Activated CD8-positive, alpha-beta memory T cell treated with anti-CD3 and anti-CD28 coated beads, Interleukin-2, amount 10 ng/mL, durations not matched to agents 7 days and 5 days (primary cell): ENCODE measurements at regions not wholly inside any gene's neighbourhood (a gene's known extent, or its start where the extent isn't known, plus 50 kb on each side); places are given as distances from the start of the nearest gene placed in this dataset.
"Not testable (repeated sequence)": the region's sequence is repeated elsewhere in the genome, so short reads cannot be mapped to it uniquely, and the experiment has no call there.

Experiments used
- ATAC-seq: fragments of 150-1000 bp; cut with Tn5 transposase; one replicate; pipeline ENCODE4 v1.10.0; 2021; ENCODE audit warnings: moderate library complexity
- CTCF ChIA-PET: fragments of 350-600 bp; sonication (Branson Sonifier 250); formaldehyde crosslinking; loops from one replicate; lab custom pipeline; 2021; ENCODE audit warnings: antibody characterized with exemption; lab: Charles Lee
- DNase-seq: peaks from one replicate; pipeline ENCODE4 v3.0.0-alpha.2; 2020
- H3K27ac Mint-ChIP-seq: one replicate; pipeline ENCODE4 v1.8.0; 2021; ENCODE audit warnings: mild to moderate bottlenecking, mixed read lengths
- H3K27me3 Mint-ChIP-seq: one replicate; pipeline ENCODE4 v1.8.0; 2021; ENCODE audit warnings: mixed read lengths
- H3K36me3 Mint-ChIP-seq: one replicate; pipeline ENCODE4 v1.8.0; 2021; ENCODE audit warnings: mild to moderate bottlenecking, mixed read lengths
- H3K4me1 Mint-ChIP-seq: one replicate; pipeline ENCODE4 v1.8.0; 2021; ENCODE audit warnings: mixed read lengths
- H3K4me3 Mint-ChIP-seq: one replicate; pipeline ENCODE4 v1.8.0; 2021; ENCODE audit warnings: mild to moderate bottlenecking, moderate library complexity, mixed read lengths
- H3K9me3 Mint-ChIP-seq: one replicate; pipeline ENCODE4 v1.8.0; 2022; ENCODE audit warnings: low read depth, mixed read lengths

DNA sequence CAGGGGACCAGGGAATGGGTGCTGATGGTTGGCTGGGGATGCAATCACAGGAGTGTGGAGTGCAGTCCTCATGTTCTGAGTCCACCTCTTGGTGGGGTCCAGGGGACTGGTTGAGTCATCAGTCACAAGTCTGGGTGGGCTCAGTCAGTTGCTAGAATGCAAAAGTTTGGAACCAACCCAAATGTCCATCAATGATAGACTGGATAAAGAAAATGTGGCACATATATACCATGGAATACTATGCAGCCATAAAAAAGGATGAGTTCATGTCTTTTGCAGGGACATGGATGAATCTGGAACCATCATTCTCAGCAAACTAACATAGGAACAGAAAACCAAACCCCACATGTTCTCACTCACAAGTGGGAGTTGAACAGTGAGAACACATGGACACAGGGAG lies 199.0 kb upstream of the PITRM1 start:
- H3K27ac Mint-ChIP-seq, H3K4me3 Mint-ChIP-seq, H3K4me1 Mint-ChIP-seq, ATAC-seq, CTCF ChIA-PET, H3K9me3 Mint-ChIP-seq, H3K27me3 Mint-ChIP-seq, H3K36me3 Mint-ChIP-seq, DNase-seq: not testable (repeated sequence)

DNA sequence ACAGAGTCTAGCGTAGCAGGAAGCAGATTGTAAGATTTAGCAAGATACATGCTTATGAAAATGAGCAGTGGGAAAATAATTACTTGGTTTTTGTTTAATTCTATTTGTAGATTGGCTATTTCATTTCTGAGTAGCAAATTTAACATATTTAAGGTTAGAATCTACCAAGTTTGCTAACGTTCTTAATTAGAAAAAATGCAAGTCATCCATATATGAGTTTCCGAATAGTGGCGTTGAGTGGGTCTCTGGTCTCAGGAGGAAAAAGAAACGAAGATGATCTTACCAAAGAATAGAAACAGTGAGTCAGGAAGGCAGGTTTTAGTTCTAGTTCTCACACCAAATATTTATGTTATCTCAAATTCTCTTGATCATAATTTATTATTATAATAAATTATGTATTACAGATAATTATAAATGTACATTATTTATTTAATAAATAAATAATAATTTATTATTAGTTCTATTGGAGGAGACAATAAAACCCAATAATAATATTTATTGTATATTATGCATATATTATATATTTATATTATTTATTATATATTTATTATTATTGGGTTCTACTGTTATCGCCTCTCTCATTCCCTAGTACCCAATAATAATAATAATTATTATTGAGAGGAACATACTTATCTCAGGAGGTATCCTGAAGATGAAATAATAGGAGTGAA lies 194.3 kb upstream of the PITRM1 start:
- H3K27ac Mint-ChIP-seq: no peak overlapping the region
- H3K4me3 Mint-ChIP-seq: no peak overlapping the region
- DNase-seq (no peak), ATAC-seq (no peak)
- CTCF ChIA-PET: no interaction called here
- H3K27me3 Mint-ChIP-seq: no peaks in the 10 kb centered on the region
- H3K9me3 Mint-ChIP-seq: peaks cover 2% of the 10 kb centered on the region
- no peaks in the 10 kb centered on the region for H3K4me1 Mint-ChIP-seq
- no peaks in the 10 kb centered on the region for H3K36me3 Mint-ChIP-seq

DNA sequence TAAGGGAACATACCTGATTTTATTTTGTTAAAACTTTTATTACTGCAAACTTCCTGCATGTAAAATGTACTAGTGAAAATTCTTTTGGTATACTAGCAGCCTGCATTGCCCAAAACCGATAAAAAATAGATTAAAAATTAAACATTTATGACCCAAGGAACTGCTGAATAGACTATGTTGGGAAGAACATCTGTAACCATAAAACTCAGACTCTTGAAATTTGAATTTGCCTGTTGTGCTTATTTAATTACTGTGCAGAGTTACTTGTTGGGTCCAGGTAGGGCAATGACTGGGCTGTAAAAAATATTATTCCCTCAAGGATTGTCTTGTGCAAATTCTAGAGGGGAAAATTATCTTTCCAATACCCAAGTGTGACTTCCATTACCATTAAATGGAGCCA lies 193.5 kb upstream of the PITRM1 start:
- H3K9me3 Mint-ChIP-seq: peaks cover 2% of the 10 kb centered on the region
- no peaks in the 10 kb centered on the region for H3K27me3 Mint-ChIP-seq
- H3K4me1 Mint-ChIP-seq: no peaks in the 10 kb centered on the region
- ATAC-seq (no peak), DNase-seq (no peak)
- no peak overlapping the region for H3K4me3 Mint-ChIP-seq
- H3K36me3 Mint-ChIP-seq: no peaks in the 10 kb centered on the region
- CTCF ChIA-PET: no interaction called here
- H3K27ac Mint-ChIP-seq: no peak overlapping the region

DNA sequence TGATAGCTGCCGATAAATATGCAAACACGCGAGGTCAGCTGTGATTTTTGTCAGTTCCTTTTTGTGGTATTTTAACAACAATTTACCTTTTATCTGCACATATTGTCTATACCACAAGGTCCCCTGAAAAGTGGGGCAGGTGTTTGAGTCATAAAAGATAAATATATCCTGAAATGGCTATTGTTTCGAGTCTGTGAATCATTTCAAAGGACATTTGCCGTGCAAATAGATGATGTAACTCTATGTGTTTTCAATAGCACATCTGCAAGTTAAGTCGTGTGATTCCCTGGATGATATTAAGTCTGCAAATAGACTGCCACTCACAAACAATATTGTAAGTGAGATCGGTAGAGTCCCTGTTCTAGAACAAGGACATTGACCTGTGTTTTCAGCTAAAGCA lies 193.0 kb upstream of the PITRM1 start:
- Mint-ChIP-seq H3K27me3 (no peaks in the 10 kb centered on the region), H3K27ac (no peak overlapping the region)
- no peak for ATAC-seq

DNA sequence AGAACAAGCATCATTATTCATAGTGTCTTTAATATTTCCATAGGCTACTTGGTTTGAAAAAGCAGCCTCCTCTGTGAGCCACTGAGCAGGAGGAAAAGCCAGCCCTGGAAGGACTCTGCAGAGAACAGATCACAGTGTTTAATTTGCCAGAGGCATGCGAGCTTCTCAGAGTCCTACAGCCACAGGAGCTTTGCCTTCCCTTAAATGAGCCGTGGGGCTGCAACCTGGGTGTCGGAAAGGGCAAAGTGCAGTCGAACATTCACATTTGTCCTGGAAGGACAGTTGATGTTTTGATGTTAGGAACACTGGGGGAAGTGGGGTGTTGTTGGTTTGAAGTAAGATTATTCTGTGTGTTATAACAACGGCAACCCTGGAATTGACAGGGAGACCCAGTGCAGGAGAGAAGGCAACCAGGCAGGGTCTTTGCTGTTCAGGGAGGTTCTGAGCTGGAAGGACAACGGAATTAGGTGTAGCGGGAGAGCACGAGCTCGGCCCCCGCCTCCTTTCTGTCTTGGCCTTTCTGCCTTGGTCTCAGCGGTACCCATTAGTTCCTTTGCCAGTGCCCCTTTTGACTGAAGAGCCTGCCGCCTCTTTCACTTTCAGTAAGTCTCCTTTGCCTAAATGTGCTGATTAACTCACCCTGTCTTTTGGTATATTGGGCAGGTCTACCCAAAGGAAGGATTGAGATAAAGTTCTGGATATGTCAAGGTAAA lies 192.3 kb upstream of the PITRM1 start:
- CTCF ChIA-PET: no interaction called here
- ATAC-seq: no peak
- no peak overlapping the region for H3K27ac Mint-ChIP-seq
- no peak for DNase-seq
- H3K9me3 Mint-ChIP-seq: peaks cover 5% of the 10 kb centered on the region
- no peaks in the 10 kb centered on the region for H3K27me3 Mint-ChIP-seq
- no peak overlapping the region for H3K4me3 Mint-ChIP-seq
- H3K4me1 Mint-ChIP-seq: no peaks in the 10 kb centered on the region
- no peaks in the 10 kb centered on the region for H3K36me3 Mint-ChIP-seq

More for the DNA sequence above, 193.0 kb upstream of the PITRM1 start:
- Mint-ChIP-seq H3K36me3 (no peaks in the 10 kb centered on the region), H3K4me3 (no peak overlapping the region), H3K9me3 (peaks cover 5% of the 10 kb centered on the region), H3K4me1 (no peaks in the 10 kb centered on the region)
- no peak for DNase-seq
- CTCF ChIA-PET: no interaction called here

DNA sequence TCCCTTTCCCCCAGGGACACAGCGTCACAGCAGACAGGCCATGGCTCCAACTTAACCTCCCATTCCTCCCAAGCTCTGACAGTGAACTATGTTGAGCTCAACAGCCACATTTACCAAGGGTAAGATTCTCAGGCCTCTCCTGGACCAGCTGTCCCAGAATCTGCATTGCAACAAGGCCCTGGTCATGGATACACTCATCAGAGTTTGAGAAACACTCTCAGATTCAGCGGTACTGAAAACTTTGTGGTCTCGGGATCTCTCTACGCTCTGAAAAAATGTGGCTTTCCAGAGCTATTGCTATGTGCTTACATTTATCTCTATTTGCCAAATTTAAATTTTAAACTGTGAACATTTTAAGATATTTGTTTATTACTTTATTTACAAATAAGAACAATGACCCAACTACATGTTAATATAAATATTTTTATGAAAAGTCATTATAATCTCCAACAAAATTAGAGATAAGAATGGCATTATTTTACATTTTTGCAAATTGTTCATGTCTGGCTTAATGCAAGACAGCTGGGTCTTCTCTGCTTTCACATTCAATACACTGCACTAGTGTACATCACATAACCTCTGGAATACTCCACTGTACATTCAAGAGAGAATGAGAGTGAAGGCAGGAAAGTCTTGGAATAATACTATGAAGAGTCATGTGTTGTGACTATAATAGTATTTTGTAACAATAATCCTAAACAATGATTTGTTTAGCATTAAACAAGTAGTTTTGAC lies 190.9 kb upstream of the PITRM1 start:
- DNase-seq: no peak
- CTCF ChIA-PET: no interaction called here
- H3K27me3 Mint-ChIP-seq: no peaks in the 10 kb centered on the region

DNA sequence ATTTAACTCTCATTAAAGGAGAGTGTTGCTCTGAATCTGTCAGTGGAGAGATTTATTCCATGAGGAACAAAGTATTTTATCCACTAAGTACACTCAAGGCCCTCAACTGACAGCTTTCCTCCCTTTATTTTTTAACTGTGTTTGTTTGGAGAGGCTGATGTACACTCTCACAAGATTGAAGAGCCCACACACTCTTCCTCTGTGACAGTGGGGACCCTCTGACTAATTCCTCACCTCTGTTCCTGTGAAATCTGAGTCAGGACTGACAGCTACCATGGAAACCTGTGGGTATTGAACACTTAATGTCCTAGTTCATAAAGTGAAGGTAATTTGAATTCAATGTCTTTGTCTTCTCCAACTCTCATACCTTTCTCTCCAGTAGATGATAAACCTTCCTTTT lies 189.8 kb upstream of the PITRM1 start:
- H3K4me1 Mint-ChIP-seq: no peaks in the 10 kb centered on the region
- no peak overlapping the region for H3K27ac Mint-ChIP-seq
- DNase-seq (no peak), ATAC-seq (no peak)
- H3K27me3 Mint-ChIP-seq: no peaks in the 10 kb centered on the region
- H3K9me3 Mint-ChIP-seq: peaks cover 7% of the 10 kb centered on the region
- no peak overlapping the region for H3K4me3 Mint-ChIP-seq
- CTCF ChIA-PET: no interaction called here
- peaks cover 1% of the 10 kb centered on the region for H3K36me3 Mint-ChIP-seq

More for the DNA sequence above, 190.9 kb upstream of the PITRM1 start:
- peaks cover 1% of the 10 kb centered on the region for H3K36me3 Mint-ChIP-seq
- H3K4me1 Mint-ChIP-seq: no peaks in the 10 kb centered on the region
- H3K27ac Mint-ChIP-seq: no peak overlapping the region
- peaks cover 7% of the 10 kb centered on the region for H3K9me3 Mint-ChIP-seq
- H3K4me3 Mint-ChIP-seq: no peak overlapping the region
- no peak for ATAC-seq

DNA sequence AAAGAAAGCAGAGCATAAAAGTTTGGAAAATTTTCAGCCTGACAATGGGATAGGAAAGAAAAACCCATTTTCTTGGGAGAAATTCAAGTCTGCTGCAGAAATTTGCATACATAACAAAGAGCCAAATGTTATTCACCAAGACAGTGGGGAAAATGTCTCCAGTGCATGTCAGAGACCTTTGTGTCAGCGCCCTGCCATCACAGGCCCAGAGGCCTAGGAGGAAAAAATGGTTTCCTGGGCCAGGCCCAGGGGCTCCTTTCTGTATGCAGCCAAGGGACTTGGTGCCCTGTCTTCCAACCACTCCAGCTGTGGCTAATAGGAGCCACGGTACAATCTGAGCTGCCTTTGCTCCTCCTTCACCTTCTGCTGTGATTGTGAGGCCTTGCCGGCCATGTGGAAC lies 189.1 kb upstream of the PITRM1 start:
- DNase-seq (no peak), ATAC-seq (no peak)
- Mint-ChIP-seq H3K4me3 (no peak overlapping the region), H3K36me3 (peaks cover 1% of the 10 kb centered on the region), H3K27me3 (no peaks in the 10 kb centered on the region), H3K4me1 (no peaks in the 10 kb centered on the region), H3K9me3 (peaks cover 7% of the 10 kb centered on the region), H3K27ac (no peak overlapping the region)
- CTCF ChIA-PET: no interaction called here

DNA sequence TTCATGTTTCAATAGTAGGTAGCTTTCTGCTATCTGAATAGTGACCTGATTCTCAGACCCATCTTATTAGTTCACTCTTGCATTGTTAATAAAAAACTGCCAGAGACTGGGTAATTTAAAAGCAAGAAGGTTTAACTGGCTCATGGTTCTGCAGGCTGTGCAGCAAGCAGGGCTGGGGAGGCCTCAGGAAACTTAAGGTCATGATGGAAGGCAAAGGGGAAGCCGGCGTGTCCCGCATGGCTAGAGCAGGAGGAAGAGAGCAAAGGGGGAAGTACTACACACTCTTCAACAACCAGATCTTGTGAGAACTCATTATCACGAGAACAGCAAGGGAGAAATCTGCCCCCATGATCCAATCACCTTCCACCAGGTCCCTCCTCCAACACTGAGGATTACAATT lies 185.2 kb upstream of the PITRM1 start:
- H3K36me3 Mint-ChIP-seq: peaks cover 1% of the 10 kb centered on the region
- H3K27ac Mint-ChIP-seq: no peak overlapping the region
- no peak overlapping the region for H3K4me3 Mint-ChIP-seq
- DNase-seq (no peak), ATAC-seq (no peak)
- H3K9me3 Mint-ChIP-seq: peaks cover 7% of the 10 kb centered on the region
- H3K27me3 Mint-ChIP-seq: peaks cover 4% of the 10 kb centered on the region
- CTCF ChIA-PET: no interaction called here
- H3K4me1 Mint-ChIP-seq: no peaks in the 10 kb centered on the region

DNA sequence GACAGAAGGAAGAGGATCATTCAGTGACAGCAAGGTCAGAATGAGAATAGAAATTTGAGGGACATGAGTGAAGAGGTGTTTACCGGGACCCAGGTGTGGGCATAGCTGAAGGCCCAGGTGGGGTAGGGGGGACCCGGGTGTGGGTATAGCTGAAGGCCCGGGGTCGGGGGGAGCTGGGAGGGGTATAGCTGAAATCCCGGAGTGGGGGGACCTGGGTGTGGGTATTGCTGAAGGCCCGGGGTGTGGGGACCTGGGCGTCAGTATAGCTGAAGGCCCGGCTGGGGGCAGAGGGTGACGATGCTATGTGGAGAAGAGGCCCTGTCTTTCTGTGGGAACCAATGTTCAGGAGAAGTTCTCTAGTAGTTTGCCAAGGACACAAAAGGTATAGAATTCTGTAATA lies 183.0 kb upstream of the PITRM1 start:
- H3K4me1 Mint-ChIP-seq: no peaks in the 10 kb centered on the region
- H3K9me3 Mint-ChIP-seq: peaks cover 2% of the 10 kb centered on the region
- CTCF ChIA-PET: no interaction called here
- no peak for DNase-seq
- H3K27me3 Mint-ChIP-seq: peaks cover 17% of the 10 kb centered on the region
- no peak for ATAC-seq
- H3K4me3 Mint-ChIP-seq: no peak overlapping the region
- H3K27ac Mint-ChIP-seq: no peak overlapping the region
- H3K36me3 Mint-ChIP-seq: peaks cover 1% of the 10 kb centered on the region

DNA sequence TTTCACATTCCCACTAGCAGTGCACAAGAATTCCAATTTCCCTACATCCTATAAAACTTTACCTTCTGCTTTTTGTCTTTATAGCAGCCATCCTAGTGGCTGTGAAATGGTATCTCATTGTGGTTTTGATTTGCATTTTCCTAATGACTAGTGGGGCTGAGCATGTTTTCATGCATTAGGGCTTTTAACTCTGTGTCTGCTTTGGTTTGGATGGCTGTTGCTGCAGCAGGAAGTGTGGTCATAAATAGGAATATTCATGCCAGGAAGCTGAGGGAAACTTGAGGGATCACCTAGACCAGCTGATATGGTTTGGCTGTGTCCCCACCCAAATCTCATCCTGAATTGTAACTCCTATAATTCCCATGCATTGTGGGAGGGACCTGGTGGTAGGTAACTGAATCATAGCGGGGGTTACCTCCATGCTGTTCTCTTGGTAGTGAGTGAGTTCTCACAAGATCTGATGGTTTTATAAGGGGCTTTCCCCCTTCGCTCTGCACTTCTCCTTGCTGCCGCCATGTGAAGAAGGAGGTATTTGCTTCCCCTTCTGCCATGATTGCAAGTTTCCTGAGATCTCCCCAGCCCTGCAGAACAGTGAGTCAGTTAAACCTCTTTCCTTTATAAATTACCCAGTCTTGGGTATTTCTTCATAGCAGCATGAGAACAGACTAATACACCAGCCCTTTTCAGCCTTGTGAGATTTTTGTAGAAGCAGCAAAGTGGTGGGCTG lies 181.8 kb upstream of the PITRM1 start:
- Mint-ChIP-seq H3K36me3 (no peaks in the 10 kb centered on the region), H3K4me1 (no peaks in the 10 kb centered on the region), H3K27ac (no peak overlapping the region), H3K9me3 (no peaks in the 10 kb centered on the region), H3K27me3 (peaks cover 25% of the 10 kb centered on the region), H3K4me3 (no peak overlapping the region)
- CTCF ChIA-PET: no interaction called here
- ATAC-seq (no peak), DNase-seq (no peak)

DNA sequence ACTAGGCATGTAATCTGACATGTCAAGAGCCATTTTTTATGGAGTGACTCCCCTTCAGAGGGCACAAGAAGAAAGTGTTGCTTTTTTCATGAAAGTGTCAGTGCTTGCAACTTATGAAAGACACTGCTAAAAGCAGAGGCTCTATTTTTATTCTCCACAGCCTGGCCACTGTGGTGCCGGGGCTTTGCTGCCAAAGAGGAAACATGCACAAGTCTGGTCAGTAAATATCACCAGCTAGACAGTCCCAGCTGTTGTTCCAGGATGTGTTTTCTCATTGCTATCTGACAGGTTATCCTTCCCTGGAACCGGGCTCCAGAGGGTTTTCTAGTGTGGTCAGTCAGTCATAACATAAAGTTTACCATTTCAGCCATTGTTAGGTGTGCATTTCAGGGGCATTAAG lies 180.7 kb upstream of the PITRM1 start:
- H3K4me3 Mint-ChIP-seq: no peak overlapping the region
- H3K27ac Mint-ChIP-seq: no peak overlapping the region
- peaks cover 30% of the 10 kb centered on the region for H3K27me3 Mint-ChIP-seq
- DNase-seq (no peak), ATAC-seq (no peak)
- H3K36me3 Mint-ChIP-seq: no peaks in the 10 kb centered on the region
- no peaks in the 10 kb centered on the region for H3K9me3 Mint-ChIP-seq
- H3K4me1 Mint-ChIP-seq: no peaks in the 10 kb centered on the region
- CTCF ChIA-PET: no interaction called here

DNA sequence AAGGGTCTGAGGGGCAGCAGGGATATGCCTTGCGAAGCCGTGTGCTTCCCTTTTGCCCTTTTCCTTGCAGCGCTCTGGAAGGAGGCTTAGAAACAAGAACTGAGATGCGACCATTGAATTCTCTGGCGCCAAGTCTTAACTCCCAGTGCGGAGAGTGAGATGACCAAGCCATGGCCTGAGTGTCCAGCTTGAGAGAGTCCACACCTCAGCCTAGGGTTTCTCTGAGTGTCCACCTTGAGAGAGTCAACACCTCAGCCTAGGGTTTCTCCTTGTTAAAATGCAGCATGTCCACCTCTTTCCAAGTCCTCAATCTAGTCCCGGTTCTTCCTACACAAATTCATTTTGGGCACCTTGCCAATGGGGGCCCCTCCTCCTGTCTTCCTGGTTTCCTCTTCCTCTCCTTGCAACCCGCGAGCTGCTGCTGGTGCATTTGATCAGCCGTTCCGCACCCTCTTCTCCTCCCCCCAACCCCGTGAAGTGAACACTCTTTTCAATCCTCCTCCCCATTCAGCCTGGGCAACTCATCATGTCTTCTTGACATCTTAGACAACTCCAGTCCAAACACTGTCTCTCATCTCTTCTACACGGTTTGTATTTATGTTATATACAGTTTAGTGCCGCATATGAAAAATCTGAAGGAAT lies 178.2 kb upstream of the PITRM1 start:
- no peak overlapping the region for H3K27ac Mint-ChIP-seq
- H3K27me3 Mint-ChIP-seq: peaks cover 44% of the 10 kb centered on the region
- no peaks in the 10 kb centered on the region for H3K4me1 Mint-ChIP-seq
- no peaks in the 10 kb centered on the region for H3K9me3 Mint-ChIP-seq
- CTCF ChIA-PET: no interaction called here
- no peaks in the 10 kb centered on the region for H3K36me3 Mint-ChIP-seq
- ATAC-seq: no peak
- no peak overlapping the region for H3K4me3 Mint-ChIP-seq
- no peak for DNase-seq
